K562 (cell line): ENCODE measurements at regions not wholly inside any gene's neighbourhood (a gene's known extent, or its start where the extent isn't known, plus 50 kb on each side); places are given as distances from the start of the nearest gene placed in this dataset.

ENCODE experiments used
- CAMTA2 ChIP-seq: fragments of 250-450 bp; sonication (Bioruptor Pico); conservative IDR thresholded peaks from 2 replicates; pipeline ENCODE4 v1.5.1; 2022
- CXXC5 ChIP-seq: fragments of 250-450 bp; sonication (Bioruptor Pico); IDR thresholded peaks from 2 replicates; pipeline ENCODE4 v1.8.0; 2022; ENCODE audit warnings: inconsistent platforms, mild to moderate bottlenecking, moderate library complexity
- NFE2L1 ChIP-seq: fragments of 450-650 bp; IDR thresholded peaks from 2 replicates; pipeline ENCODE4 v1.6.1; 2016; ENCODE audit warnings: missing genetic modification characterization, low read depth, mild to moderate bottlenecking, missing compliant biosample characterization, moderate library complexity, borderline replicate concordance
- REST ChIP-seq, 2 experiments: fragments of 450-650 bp; formaldehyde crosslinking in 1 of 2; IDR thresholded peaks; 2 replicates each; pipeline versions ENCODE4 v1.4.0 to v1.6.1; 2014 to 2020; ENCODE audit warnings: mild to moderate bottlenecking in 2 of 2, borderline replicate concordance in 1 of 2, low read depth in 1 of 2
- ZNF324 ChIP-seq: fragments of 250-450 bp; sonication (Bioruptor Pico); IDR thresholded peaks from 2 replicates; pipeline ENCODE4 v1.4.0; 2020; ENCODE audit warnings: mild to moderate bottlenecking
- ZNF436 ChIP-seq: fragments of 250-450, 450-650 bp; sonication (Bioruptor Pico); formaldehyde crosslinking; IDR thresholded peaks from 2 replicates; pipeline ENCODE4 v1.7.0; 2020; ENCODE audit warnings: mild to moderate bottlenecking

DNA sequence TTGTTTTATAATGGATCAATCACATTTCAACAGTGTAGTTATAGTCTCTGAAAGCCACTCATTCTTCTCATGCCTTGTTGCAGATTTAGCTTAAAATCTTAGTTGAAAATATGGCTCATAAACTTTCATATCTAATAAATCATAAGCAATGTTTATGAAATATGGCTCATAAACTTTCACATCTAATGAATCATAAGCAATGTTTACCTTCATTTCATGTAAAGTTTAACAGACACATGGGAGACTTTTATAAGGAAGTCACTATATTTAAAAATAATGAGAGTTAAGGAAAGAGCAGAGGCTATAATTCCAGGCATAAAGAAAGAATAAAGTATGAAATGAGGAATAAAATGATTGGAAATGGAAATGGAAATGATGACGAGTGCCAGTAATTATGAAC, 1042.1 kb downstream of the FSCB start:
- TF ChIP-seq REST (IDR thresholded peaks at IDR 0.05; ENCODE audit: borderline replicate concordance) (no peak), REST (CRISPR knock-in tag; IDR thresholded peaks at IDR 0.05; ENCODE audit: low read depth) (no peak), CAMTA2 (no peak), ZNF324 (CRISPR knock-in tag) (no peak), NFE2L1 (tag) (no peak), ZNF436 (CRISPR knock-in tag) (no peak), CXXC5 (CRISPR knock-in tag) (no peak)
